IMR-90 (cell line): ENCODE measurements at regions not wholly inside any gene's neighbourhood (a gene's known extent, or its start where the extent isn't known, plus 50 kb on each side); places are given as distances from the start of the nearest gene placed in this dataset.
A peak's percentile ranks its signal among the peaks of the same experiment; 100 is the strongest.

ENCODE experiments used
- ATAC-seq: fragments of 200-7000 bp; cut with Tn5 transposase; 2 replicates; pipeline ENCODE4 v1.9.1; 2020; ENCODE audit warnings: low read depth, mild to moderate bottlenecking, moderate library complexity
- BruUV-seq: library from RNA; stranded (reverse); fragments of 400-500 nt; replicated peaks from 2 replicates; lab custom pipeline; 2021; lab: Mats Ljungman, UMichigan
- CTCF ChIA-PET: fragments of 300-600 bp; formaldehyde crosslinking; extraction: SDS; loops from one replicate; lab custom pipeline; 2021; ENCODE audit warnings: antibody characterized with exemption; lab: Yijun Ruan, JAX
- POLR2A ChIA-PET: fragments of 300-600 bp; sonication (Branson Sonifier 250); formaldehyde crosslinking; loops from one replicate; lab custom pipeline; 2022; ENCODE audit warnings: antibody characterized with exemption; ENCODE audit not compliant: unreplicated experiment; lab: Charles Lee
- DNase-seq: peaks from one replicate; pipeline ENCODE4 v3.0.0; 2013
- H2AFZ ChIP-seq: replicated peaks from 2 replicates; pipeline ENCODE3; 2013; ENCODE audit warnings: low read length, mild to moderate bottlenecking; ENCODE audit not compliant: poor library complexity
- H2AK5ac ChIP-seq: 2 replicates; pipeline ENCODE4 v1.6.1; 2013; ENCODE audit warnings: low read depth, low read length, inconsistent platforms
- H2AK9ac ChIP-seq: replicated peaks from 2 replicates; pipeline ENCODE3; 2013; ENCODE audit warnings: mild to moderate bottlenecking, low read depth, low read length, moderate library complexity; ENCODE audit not compliant: poor library complexity
- H2BK120ac ChIP-seq: 2 replicates; pipeline ENCODE4 v1.6.1; 2013; ENCODE audit warnings: low read depth, low read length, inconsistent platforms
- H2BK15ac ChIP-seq: 3 replicates; pipeline ENCODE4 v1.6.1; 2013; ENCODE audit warnings: low read depth, low read length, inconsistent platforms
- H2BK20ac ChIP-seq: 2 replicates; pipeline ENCODE4 v1.6.1; 2013; ENCODE audit warnings: low read depth, mild to moderate bottlenecking, inconsistent platforms, low read length, moderate library complexity
- H2BK5ac ChIP-seq: 2 replicates; pipeline ENCODE4 v1.6.1; 2013; ENCODE audit warnings: mild to moderate bottlenecking, low read depth, low read length, inconsistent platforms; ENCODE audit not compliant: poor library complexity, severe bottlenecking
- H3K14ac ChIP-seq: replicated peaks from 2 replicates; pipeline ENCODE4 v1.6.1; 2013; ENCODE audit warnings: low read depth, low read length, inconsistent platforms
- H3K18ac ChIP-seq: 2 replicates; pipeline ENCODE4 v1.6.1; 2013; ENCODE audit warnings: low read depth, low read length, control low read depth
- H3K23ac ChIP-seq: 2 replicates; pipeline ENCODE4 v1.6.1; 2013; ENCODE audit warnings: low read depth, low read length, inconsistent platforms
- H3K27ac ChIP-seq: 2 replicates; pipeline ENCODE4 v1.5.1; 2013; ENCODE audit warnings: mild to moderate bottlenecking, control low read depth, low read length; ENCODE audit not compliant: insufficient read depth
- H3K27me3 ChIP-seq: 2 replicates; pipeline ENCODE4 v1.6.1; 2013; ENCODE audit warnings: low read length; ENCODE audit not compliant: control insufficient read depth, insufficient read depth
- H3K36me3 ChIP-seq: 2 replicates; pipeline ENCODE4 v1.6.1; 2013; ENCODE audit warnings: low read length, mixed read lengths; ENCODE audit not compliant: control insufficient read depth, insufficient read depth
- H3K4ac ChIP-seq: 2 replicates; pipeline ENCODE4 v1.6.1; 2013; ENCODE audit warnings: low read depth, low read length, inconsistent platforms
- H3K4me1 ChIP-seq: 2 replicates; pipeline ENCODE4 v1.6.1; 2013; ENCODE audit warnings: low read length, mixed read lengths; ENCODE audit not compliant: control insufficient read depth, insufficient read depth
- H3K4me2 ChIP-seq: 2 replicates; pipeline ENCODE4 v1.6.1; 2013; ENCODE audit warnings: low read depth, mild to moderate bottlenecking, control low read depth, low read length, moderate library complexity
- H3K4me3 ChIP-seq: 2 replicates; pipeline ENCODE4 v1.5.1; 2013; ENCODE audit warnings: low read depth, mild to moderate bottlenecking, control low read depth, low read length, moderate library complexity; ENCODE audit not compliant: insufficient read depth
- H3K56ac ChIP-seq: 2 replicates; pipeline ENCODE4 v1.6.1; 2013; ENCODE audit warnings: low read length, inconsistent platforms; ENCODE audit not compliant: insufficient read depth; ENCODE audit errors: extremely low read depth
- H3K79me1 ChIP-seq, 2 experiments: 2 replicates each; pipeline ENCODE4 v1.6.1; 2013; ENCODE audit warnings: low read length in 2 of 2, inconsistent platforms in 1 of 2, low read depth in 1 of 2
- H3K9ac ChIP-seq: 2 replicates; pipeline ENCODE4 v1.6.1; 2013; ENCODE audit warnings: low read depth, low read length, control low read depth
- H3K9me1 ChIP-seq: 2 replicates; pipeline ENCODE4 v1.6.1; 2013; ENCODE audit warnings: low read length, inconsistent platforms; ENCODE audit not compliant: insufficient read depth
- H3K9me3 ChIP-seq: 2 replicates; pipeline ENCODE4 v1.6.1; 2013; ENCODE audit warnings: low read length; ENCODE audit not compliant: control insufficient read depth, insufficient read depth
- H4K20me1 ChIP-seq: 2 replicates; pipeline ENCODE4 v1.6.1; 2013; ENCODE audit warnings: low read length, inconsistent platforms; ENCODE audit not compliant: insufficient read depth
- H4K5ac ChIP-seq: 2 replicates; pipeline ENCODE4 v1.6.1; 2013; ENCODE audit warnings: mild to moderate bottlenecking, low read depth, low read length, control low read depth
- H4K8ac ChIP-seq, 2 experiments: 2 replicates each; pipeline ENCODE4 v1.6.1; 2013; ENCODE audit warnings: low read depth in 2 of 2, low read length in 2 of 2, control low read depth in 1 of 2, inconsistent platforms in 1 of 2
- H4K91ac ChIP-seq: 2 replicates; pipeline ENCODE4 v1.6.1; 2013; ENCODE audit warnings: low read depth, low read length, inconsistent platforms; ENCODE audit not compliant: insufficient read depth
- BHLHE40 ChIP-seq: fragments of 150-350 bp; IDR thresholded peaks from 2 replicates; pipeline ENCODE4 v1.6.1; 2016; ENCODE audit warnings: mild to moderate bottlenecking, low read depth, low read length
- CEBPB ChIP-seq: IDR thresholded peaks from 2 replicates; pipeline ENCODE4 v1.6.1; 2012; ENCODE audit warnings: low read depth, low read length, improper control_type of control experiment
- ELK1 ChIP-seq: fragments of 150-350 bp; IDR thresholded peaks from 2 replicates; pipeline ENCODE4 v1.6.1; 2016; ENCODE audit warnings: low read depth, mild to moderate bottlenecking, low read length, moderate library complexity, borderline replicate concordance
- FOS ChIP-seq: fragments of 150-350 bp; IDR thresholded peaks from 2 replicates; pipeline ENCODE4 v1.6.1; 2016; ENCODE audit warnings: low read depth, low read length
- MAFK ChIP-seq: IDR thresholded peaks from 2 replicates; pipeline ENCODE4 v1.6.1; 2012; ENCODE audit warnings: low read depth, low read length, improper control_type of control experiment
- MAZ ChIP-seq: IDR thresholded peaks from 2 replicates; pipeline ENCODE4 v1.6.1; 2012; ENCODE audit warnings: low read depth, mild to moderate bottlenecking, low read length, improper control_type of control experiment, moderate library complexity, borderline replicate concordance
- MXI1 ChIP-seq: IDR thresholded peaks from 2 replicates; pipeline ENCODE4 v1.6.1; 2012; ENCODE audit warnings: low read depth, mild to moderate bottlenecking, low read length, moderate library complexity, borderline replicate concordance
- POLR2A ChIP-seq: IDR thresholded peaks from 2 replicates; pipeline ENCODE4 v1.6.1; 2012; ENCODE audit warnings: mild to moderate bottlenecking, low read depth, low read length
- RAD21 ChIP-seq: IDR thresholded peaks from 2 replicates; pipeline ENCODE4 v1.6.1; 2012; ENCODE audit warnings: low read length, improper control_type of control experiment
- RFX5 ChIP-seq: IDR thresholded peaks from 2 replicates; pipeline ENCODE4 v1.8.0; 2012; ENCODE audit warnings: low read depth, mild to moderate bottlenecking, low read length, moderate library complexity
- SMC3 ChIP-seq: fragments of 150-350 bp; IDR thresholded peaks from 2 replicates; pipeline ENCODE4 v1.6.1; 2016; ENCODE audit warnings: low read depth, mild to moderate bottlenecking, antibody characterized with exemption, low read length, moderate library complexity
- USF2 ChIP-seq: fragments of 150-350 bp; IDR thresholded peaks from 2 replicates; pipeline ENCODE4 v1.6.1; 2017; ENCODE audit warnings: mild to moderate bottlenecking, antibody characterized with exemption, low read length, low read depth
- WGBS, 2 experiments: methylation state at CpG; one replicate each; pipeline versions ENCODE4 v1.1.5 to v1.1.7; 2013; ENCODE audit warnings: missing lambda C conversion rate in 2 of 2; ENCODE audit not compliant: insufficient read length in 1 of 2; ENCODE audit errors: extremely low coverage in 2 of 2; 5-methylcytosine and 5-hydroxymethylcytosine counted together
- dilution Hi-C: fragments of 300-500 bp; cut with HindIII; formaldehyde crosslinking; loops from one replicate; pipeline ENCODE4 v1.14.3; 2018; ENCODE audit warnings: low sequenced_read_pairs; ENCODE audit not compliant: unreplicated experiment
- in situ Hi-C: fragments of 300-500 bp; cut with MboI; formaldehyde crosslinking; loops from 3 replicates; pipeline ENCODE4 v1.14.3; 2019; ENCODE audit warnings: low sequenced_read_pairs, inconsistent platforms, mixed read lengths
- intact Hi-C: fragments of 100-400 bp; cut with micrococcal nuclease; formaldehyde crosslinking; loops from 2 replicates; pipeline ENCODE4 v1.10.0; 2022

GRCh38 chr6:56869346-56869745, 85.6 kb upstream of the BEND6 start:
- POLR2A ChIA-PET = no interaction called here
- Histone ChIP-seq H2BK120ac (peak overlapping the region; percentile 64), H3K4me3 (no peak overlapping the region), H2BK15ac (peak overlapping the region; percentile 82; the same call in 2 of the 3 replicates), H3K14ac (peak overlapping the region; percentile 70), H3K9me1 (peaks cover 11% of the 10 kb centered on the region), H4K91ac (peak overlapping the region; percentile 49), H4K8ac (peak overlapping the region; percentile 29 to 70), H3K4me2 (peak overlapping the region; percentile 74; the same call in 1 of the 2 replicates), H4K20me1 (no peaks in the 10 kb centered on the region), H3K4ac (peak overlapping the region; percentile 82), H3K79me1 (peaks cover 21 to 55% of the 10 kb centered on the region in 2 experiments), H3K27me3 (no peaks in the 10 kb centered on the region), H3K27ac (peak overlapping the region; percentile 64), H2BK5ac (peak overlapping the region; percentile 89), H2BK20ac (peak overlapping the region; percentile 66), H3K18ac (peak overlapping the region; percentile 86), H3K4me1 (peaks cover 22% of the 10 kb centered on the region), H4K5ac (peak overlapping the region; percentile 70; the same call in 1 of the 2 replicates), H3K9ac (peak overlapping the region; percentile 64; the same call in 1 of the 2 replicates), H3K56ac (peak overlapping the region; percentile 61; the same call in 1 of the 2 replicates), H2AK5ac (peak overlapping the region; percentile 99), H2AFZ (no peak overlapping the region), H3K23ac (peak overlapping the region; percentile 44), H3K36me3 (no peaks in the 10 kb centered on the region), H3K9me3 (no peaks in the 10 kb centered on the region), H2AK9ac (no peak overlapping the region)
- no peak for DNase-seq
- no peak; the same call in 1 of the 2 replicates for ATAC-seq
- intact Hi-C loops (no loop called here), dilution Hi-C loops (no loop called here), in situ Hi-C loops (loop anchor here (25.0 kb wide), 1 partner anchor 507 kb away; no protein-coding TSS in a partner anchor)
- CTCF ChIA-PET = interaction anchor here (0.7 to 1.8 kb wide), 3 partner anchors 17 to 505 kb away, joined by 3 to 6 read pairs (median 4); no protein-coding TSS in a partner anchor
- BruUV-seq = no TSS peak
- TF ChIP-seq MXI1 (no peak), POLR2A (no peak), MAFK (no peak), MAZ (no peak), SMC3 (no peak), CEBPB (no peak), USF2 (no peak), FOS (no peak), ELK1 (no peak), RAD21 (no peak), RFX5 (no peak), BHLHE40 (no peak)
- no CpG with 5 or more reads among the region's 2 CpGs for WGBS, 2 experiments
